K562 (cell line): ENCODE measurements at regions not wholly inside any gene's neighbourhood (a gene's known extent, or its start where the extent isn't known, plus 50 kb on each side); places are given as distances from the start of the nearest gene placed in this dataset.

Experiments used
- ATAC-seq: fragments of 200-7000 bp; cut with Tn5 transposase; 3 replicates; pipeline ENCODE4 v1.9.1; 2020; ENCODE audit warnings: moderate library complexity
- BruUV-seq: library from RNA; stranded (reverse); fragments of 400-500 nt; replicated peaks from 2 replicates; lab custom pipeline; 2021; lab: Mats Ljungman, UMichigan
- CTCF ChIA-PET: fragments of 300-600 bp; formaldehyde crosslinking; extraction: SDS; loops from one replicate; lab custom pipeline; 2021; ENCODE audit warnings: low intra/inter-chr PET ratio; lab: Yijun Ruan, JAX
- POLR2A ChIA-PET: fragments of 300-600, 350-650 bp; sonication (Branson Sonifier 250); formaldehyde crosslinking; extraction: SDS; loops from one replicate; lab custom pipeline; 2021; ENCODE audit warnings: antibody characterized with exemption, inconsistent platforms; lab: Yijun Ruan, JAX
- DNase-seq, 4 experiments: peaks; one replicate each; pipeline versions ENCODE4 v3.0.0 to v3.0.0-alpha.2; 2011 to 2018; ENCODE audit warnings: low spot score in 3 of 4, mixed read lengths in 3 of 4; ENCODE audit errors: extremely low read depth in 1 of 4
- FAIRE-seq: peaks from 2 replicates; lab custom pipeline; 2011; peaks lifted over from hg19 to GRCh38; lab: Jason Lieb, UNC
- H2AFZ ChIP-seq: 2 replicates; pipeline ENCODE4 v1.6.0; 2011; ENCODE audit warnings: low read depth, low read length, control low read depth, inconsistent platforms
- H3K27ac ChIP-seq: fragments of 200-600 bp; 3 replicates; pipeline ENCODE4 v1.8.0; 2011; ENCODE audit warnings: low read depth, mild to moderate bottlenecking, control low read depth, inconsistent platforms, low read length, moderate library complexity, mixed read lengths; ENCODE audit errors: extremely low read depth
- H3K27me3 ChIP-seq, 2 experiments: fragments of 300-600 bp in 1 of 2; 2 replicates in 1 of 2; 3 replicates in 1 of 2; pipeline versions ENCODE4 v1.6.0 to v1.8.0; 2011; ENCODE audit warnings: inconsistent platforms in 2 of 2, low read length in 2 of 2, mild to moderate bottlenecking in 1 of 2, mixed read lengths in 1 of 2, moderate library complexity in 1 of 2; ENCODE audit not compliant: control insufficient read depth in 2 of 2, insufficient read depth in 2 of 2
- H3K36me3 ChIP-seq: fragments of 300-600 bp; 3 replicates; pipeline ENCODE4 v1.8.0; 2011; ENCODE audit warnings: mild to moderate bottlenecking, low read length, inconsistent platforms; ENCODE audit not compliant: control insufficient read depth, insufficient read depth
- H3K4me1 ChIP-seq, 2 experiments: fragments of 200-600 bp in 1 of 2; replicated peaks in 1 of 2; 2 replicates in 1 of 2; 3 replicates in 1 of 2; pipeline versions ENCODE4 v1.5.1 to v1.8.0; 2011; ENCODE audit warnings: inconsistent platforms in 2 of 2, low read length in 2 of 2, mild to moderate bottlenecking in 1 of 2, mixed read lengths in 1 of 2, moderate library complexity in 1 of 2; ENCODE audit not compliant: control insufficient read depth in 2 of 2, insufficient read depth in 2 of 2
- H3K4me2 ChIP-seq: 2 replicates; pipeline ENCODE4 v1.6.1; 2011; ENCODE audit warnings: low read length, control low read depth, inconsistent platforms, mixed read lengths; ENCODE audit not compliant: insufficient read depth
- H3K4me3 ChIP-seq: fragments of 200-600 bp; sonication (generic), shearing (Covaris generic); 2 replicates; pipeline ENCODE4 v1.5.1; 2016; ENCODE audit warnings: control low read depth, inconsistent platforms
- H3K79me2 ChIP-seq: fragments of 200-600 bp; 3 replicates; pipeline ENCODE4 v1.8.0; 2011; ENCODE audit warnings: low read length, inconsistent platforms; ENCODE audit not compliant: control insufficient read depth, insufficient read depth
- H3K9ac ChIP-seq, 2 experiments: 2 replicates each; pipeline versions ENCODE4 v1.6.0 to v1.6.1; 2011; ENCODE audit warnings: low read depth in 2 of 2, low read length in 2 of 2, control low read depth in 1 of 2, inconsistent platforms in 1 of 2, mild to moderate bottlenecking in 1 of 2, mixed read lengths in 1 of 2; ENCODE audit not compliant: insufficient read depth in 1 of 2
- H3K9me1 ChIP-seq: one replicate; pipeline ENCODE4 v1.6.0; 2011; ENCODE audit warnings: inconsistent platforms, mild to moderate bottlenecking, low read length, moderate library complexity; ENCODE audit not compliant: control insufficient read depth, insufficient read depth
- H3K9me3 ChIP-seq: replicated peaks from 2 replicates; pipeline ENCODE4 v1.5.1; 2011; ENCODE audit warnings: low read depth, low read length, inconsistent platforms; ENCODE audit not compliant: control insufficient read depth, insufficient read depth
- H4K20me1 ChIP-seq: replicated peaks from 2 replicates; pipeline ENCODE4 v1.6.1; 2011; ENCODE audit warnings: low read length, inconsistent platforms, mixed read lengths; ENCODE audit not compliant: control insufficient read depth, insufficient read depth
- ATF3 ChIP-seq, 2 experiments: fragments of 450-650 bp in 1 of 2; sonication (generic) in 1 of 2; formaldehyde crosslinking in 1 of 2; IDR thresholded peaks in 1 of 2; conservative IDR thresholded peaks in 1 of 2; 2 replicates each; pipeline versions ENCODE4 v1.6.1 to v1.8.1; 2016 to 2023; ENCODE audit warnings: mild to moderate bottlenecking in 2 of 2, moderate library complexity in 2 of 2, inconsistent platforms in 1 of 2, missing genetic modification reagents in 1 of 2
- BCL6 ChIP-seq: fragments of 250-450 bp; sonication (Bioruptor Pico); IDR thresholded peaks from 2 replicates; pipeline ENCODE4 v1.4.0; 2020
- COPS2 ChIP-seq: fragments of 450-650 bp; conservative IDR thresholded peaks from 2 replicates; pipeline ENCODE4 v1.6.1; 2016; ENCODE audit warnings: mild to moderate bottlenecking, moderate library complexity
- E2F6 ChIP-seq, 2 experiments: IDR thresholded peaks; 2 replicates each; pipeline ENCODE4 v1.6.1; 2011; ENCODE audit warnings: borderline replicate concordance in 1 of 2, control low read depth in 1 of 2, low read depth in 1 of 2, low read length in 1 of 2, mild to moderate bottlenecking in 1 of 2, mixed read lengths in 1 of 2, moderate library complexity in 1 of 2; ENCODE audit not compliant: insufficient read depth in 1 of 2, insufficient read length in 1 of 2, poor library complexity in 1 of 2, severe bottlenecking in 1 of 2; ENCODE audit errors: extremely low read depth in 1 of 2
- ELF4 ChIP-seq: fragments of 450-650 bp; formaldehyde crosslinking; IDR thresholded peaks from 2 replicates; pipeline ENCODE4 v1.4.0; 2022; ENCODE audit warnings: missing genetic modification characterization
- ESRRA ChIP-seq: fragments of 450-650 bp; IDR thresholded peaks from 2 replicates; pipeline ENCODE4 v1.6.1; 2014; ENCODE audit warnings: low read depth, mild to moderate bottlenecking, moderate library complexity, borderline replicate concordance
- GABPB1 ChIP-seq: sonication (generic); formaldehyde crosslinking; IDR thresholded peaks from 2 replicates; pipeline ENCODE4 v1.8.0; 2022; ENCODE audit warnings: mild to moderate bottlenecking, missing genetic modification reagents
- JUNB ChIP-seq: fragments of 450-650 bp; formaldehyde crosslinking; conservative IDR thresholded peaks from 2 replicates; pipeline ENCODE4 v1.4.0; 2020; ENCODE audit warnings: mild to moderate bottlenecking
- KDM1A ChIP-seq, 2 experiments: fragments of 450-650 bp; IDR thresholded peaks; 2 replicates each; pipeline ENCODE4 v1.6.1; 2016; ENCODE audit warnings: mild to moderate bottlenecking in 2 of 2
- NCOA4 ChIP-seq: fragments of 450-650 bp; IDR thresholded peaks from 2 replicates; pipeline ENCODE4 v1.6.1; 2018; ENCODE audit warnings: mild to moderate bottlenecking; ENCODE audit not compliant: partially characterized antibody
- PCBP2 ChIP-seq: fragments of 200-400 bp; formaldehyde crosslinking; IDR thresholded peaks from 2 replicates; pipeline ENCODE4 v1.6.1; 2018; ENCODE audit warnings: low read length, low read depth, mild to moderate bottlenecking, moderate library complexity; ENCODE audit not compliant: poor library complexity, severe bottlenecking
- POLR2AphosphoS5 ChIP-seq: IDR thresholded peaks from 2 replicates; pipeline ENCODE4 v1.6.1; 2011; ENCODE audit warnings: mild to moderate bottlenecking, low read depth, low read length, moderate library complexity; ENCODE audit not compliant: control insufficient read depth, insufficient read depth
- PYGO2 ChIP-seq: fragments of 450-650 bp; IDR thresholded peaks from 2 replicates; pipeline ENCODE4 v1.6.1; 2016; ENCODE audit warnings: mild to moderate bottlenecking, missing genetic modification characterization, moderate library complexity, missing compliant biosample characterization
- SMAD2 ChIP-seq: fragments of 150-350 bp; IDR thresholded peaks from 2 replicates; pipeline ENCODE4 v1.6.1; 2014; ENCODE audit warnings: low read depth, mild to moderate bottlenecking, low read length
- SP2 ChIP-seq: IDR thresholded peaks from 2 replicates; pipeline ENCODE4 v1.6.1; 2011; ENCODE audit warnings: mild to moderate bottlenecking, low read depth, low read length, moderate library complexity; ENCODE audit not compliant: poor library complexity, severe bottlenecking; ENCODE audit errors: extremely low read depth
- ZBTB43 ChIP-seq: sonication (generic); formaldehyde crosslinking; IDR thresholded peaks from 2 replicates; pipeline ENCODE4 v1.8.0; 2023; ENCODE audit warnings: mild to moderate bottlenecking, missing genetic modification reagents
- ZNF184 ChIP-seq: sonication (generic); formaldehyde crosslinking; IDR thresholded peaks from 2 replicates; pipeline ENCODE4 v1.5.0; 2020; ENCODE audit warnings: missing genetic modification reagents
- ZNF197 ChIP-seq: fragments of 200-800 bp; sonication (Bioruptor generic); IDR thresholded peaks from 2 replicates; pipeline ENCODE4 v1.6.1; 2016; ENCODE audit warnings: low read depth, missing genetic modification characterization, missing compliant biosample characterization
- ZNF253 ChIP-seq: fragments of 250-450 bp; sonication (Bioruptor Pico); conservative IDR thresholded peaks from 2 replicates; pipeline ENCODE4 v1.6.1; 2021; ENCODE audit warnings: mild to moderate bottlenecking
- WGBS: fragments of 100-300 bp; shearing (Covaris generic); methylation state at CpG from one replicate; pipeline ENCODE4 v1.1.6; 2016; ENCODE audit warnings: low coverage, mixed read lengths; ENCODE audit not compliant: insufficient coverage; ENCODE audit errors: missing lambda C conversion rate; 5-methylcytosine and 5-hydroxymethylcytosine counted together
- in situ Hi-C: fragments of 300-500 bp; cut with MboI; formaldehyde crosslinking; loops from 4 replicates; pipeline ENCODE4 v1.15.0; 2018; ENCODE audit warnings: inconsistent platforms, mixed read lengths
- intact Hi-C: fragments of 100-400 bp; cut with micrococcal nuclease; formaldehyde crosslinking; loops from 2 replicates; pipeline ENCODE4 v1.14.2; 2022

GRCh38 chr13:44317752-44318151 lies 55.9 kb upstream of the SERP2 start:
- Histone ChIP-seq H4K20me1 (no peaks in the 10 kb centered on the region), H3K9me1 (no peaks in the 10 kb centered on the region), H3K27ac (no peak overlapping the region), H3K27me3 (no peaks in the 10 kb centered on the region; a peak in 1 of 5 replicates), H3K79me2 (no peaks in the 10 kb centered on the region), H3K9ac (no peak overlapping the region), H3K9me3 (no peaks in the 10 kb centered on the region), H3K4me3 (no peak overlapping the region), H2AFZ (no peak overlapping the region), H3K4me2 (no peak overlapping the region), H3K4me1 (no peaks in the 10 kb centered on the region), H3K36me3 (no peaks in the 10 kb centered on the region)
- no peak for ATAC-seq
- intact Hi-C loops = no loop called here
- in situ Hi-C loops = no loop called here
- CTCF ChIA-PET = no interaction called here
- POLR2A ChIA-PET = interaction anchor here (1.1 kb wide), 1 partner anchor 14 kb away, joined by 5 read pairs; no protein-coding TSS in a partner anchor
- FAIRE-seq = no peak
- DNase-seq = no peak
- 4% methylated on average over 5 of the region's 5 CpGs for WGBS
- BruUV-seq = no TSS peak
- no peak for TF ChIP-seq KDM1A (IDR thresholded peaks at IDR 0.05)
- TF ChIP-seq PCBP2 = no peak
- TF ChIP-seq BCL6 (CRISPR knock-in tag) = no peak
- TF ChIP-seq POLR2AphosphoS5 = no peak
- no peak for TF ChIP-seq GABPB1 (CRISPR knock-in tag)
- no peak for TF ChIP-seq JUNB (CRISPR knock-in tag)
- TF ChIP-seq NCOA4 = no peak
- no peak for TF ChIP-seq SMAD2
- no peak for TF ChIP-seq ZBTB43 (CRISPR knock-in tag)
- TF ChIP-seq SP2 = no peak
- TF ChIP-seq ZNF184 (CRISPR knock-in tag) = no peak
- TF ChIP-seq E2F6 (IDR thresholded peaks at IDR 0.05; ENCODE audit: borderline replicate concordance in 1 of 2, extremely low read depth in 1 of 2, insufficient read depth in 1 of 2, insufficient read length in 1 of 2, low read depth in 1 of 2, low read length in 1 of 2, poor library complexity in 1 of 2, severe bottlenecking in 1 of 2) = no peak
- no peak for TF ChIP-seq PYGO2 (tag)
- no peak for TF ChIP-seq COPS2
- no peak for TF ChIP-seq ATF3 (IDR thresholded peaks at IDR 0.05)
- TF ChIP-seq ATF3 (CRISPR knock-in tag; conservative IDR thresholded peaks at IDR 0.05) = no peak
- no peak for TF ChIP-seq ZNF197
- TF ChIP-seq ZNF253 = no peak
- no peak for TF ChIP-seq ESRRA
- no peak for TF ChIP-seq ELF4 (CRISPR knock-in tag)
